HG03354 (cell line): ENCODE measurements at regions not wholly inside any gene's neighbourhood (a gene's known extent, or its start where the extent isn't known, plus 50 kb on each side); places are given as distances from the start of the nearest gene placed in this dataset.

Experiments used
- ATAC-seq: cut with Tn5 transposase; IDR thresholded peaks from one replicate; pipeline ENCODE4 v1.9.1; 2021; ENCODE audit warnings: mild to moderate bottlenecking; ENCODE audit not compliant: unreplicated experiment, poor library complexity, severe bottlenecking

DNA sequence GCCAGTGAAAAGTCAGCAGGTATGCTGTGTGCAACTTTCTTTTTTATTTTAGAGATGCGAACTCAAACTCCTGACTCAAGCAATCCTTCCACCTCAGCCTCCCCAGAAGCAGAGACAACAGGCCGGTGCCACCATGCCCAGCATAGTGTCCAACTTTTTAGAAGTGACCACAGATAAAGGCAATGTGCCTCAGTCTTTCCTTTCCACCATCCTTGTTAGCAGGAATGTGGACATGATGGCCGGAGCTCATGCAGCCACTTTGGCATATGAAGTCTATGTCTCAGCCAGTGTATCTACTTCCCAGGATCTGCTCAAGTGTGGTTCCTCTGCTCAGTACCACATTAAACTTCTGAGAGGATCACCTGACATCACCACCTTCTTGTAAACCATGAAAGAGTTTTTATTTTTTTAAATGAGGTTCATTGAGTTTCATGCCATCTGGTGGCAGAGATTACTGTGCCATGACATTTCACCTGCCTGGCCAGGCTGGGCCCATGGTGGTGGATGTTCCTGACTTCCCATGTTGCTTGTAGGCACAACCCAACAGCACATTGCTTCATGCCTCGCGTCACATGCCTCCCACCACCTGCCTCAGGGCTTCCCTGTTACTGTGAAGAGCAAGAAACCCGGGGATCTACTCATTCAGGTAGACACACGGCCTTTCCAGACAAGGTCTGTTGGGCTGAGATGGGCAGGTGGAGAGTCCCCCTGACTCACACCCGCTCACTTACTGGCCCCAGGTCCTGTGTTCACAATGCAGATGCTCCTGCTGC is 216.5 kb downstream of the LY86 start:
- ATAC-seq: no peak

DNA sequence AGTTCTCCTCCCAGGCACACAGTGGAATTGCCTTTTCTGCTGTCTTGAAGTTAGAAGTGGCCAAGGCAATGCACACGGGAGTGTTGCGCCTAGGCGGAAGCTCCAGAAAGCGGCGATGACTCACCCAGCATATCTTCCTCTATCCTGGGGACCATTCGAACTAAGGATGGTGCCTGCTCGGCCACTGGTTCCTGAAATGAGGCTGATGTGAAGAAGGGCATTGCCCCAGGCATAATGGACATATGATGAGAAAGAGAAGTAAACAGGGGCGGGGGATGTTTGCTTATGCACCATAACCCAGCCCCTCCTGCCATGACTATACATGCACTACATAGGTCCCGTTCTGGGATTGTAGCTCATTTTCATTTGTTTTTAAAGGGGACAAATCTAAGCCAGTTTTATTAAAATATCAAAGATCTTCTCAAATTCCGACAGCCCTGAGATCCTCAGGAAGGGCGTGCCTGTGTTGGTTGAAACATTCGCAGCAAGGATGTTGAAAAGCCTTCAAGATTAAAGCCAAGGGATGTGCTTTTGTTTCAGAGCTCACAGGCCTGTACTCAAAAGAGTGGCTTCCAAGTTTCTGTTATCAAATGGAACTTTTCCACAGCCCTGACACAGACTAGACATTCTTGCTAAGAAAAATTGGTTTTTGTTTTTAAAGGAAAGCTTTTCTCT is 218.5 kb downstream of the LY86 start:
- no peak for ATAC-seq

DNA sequence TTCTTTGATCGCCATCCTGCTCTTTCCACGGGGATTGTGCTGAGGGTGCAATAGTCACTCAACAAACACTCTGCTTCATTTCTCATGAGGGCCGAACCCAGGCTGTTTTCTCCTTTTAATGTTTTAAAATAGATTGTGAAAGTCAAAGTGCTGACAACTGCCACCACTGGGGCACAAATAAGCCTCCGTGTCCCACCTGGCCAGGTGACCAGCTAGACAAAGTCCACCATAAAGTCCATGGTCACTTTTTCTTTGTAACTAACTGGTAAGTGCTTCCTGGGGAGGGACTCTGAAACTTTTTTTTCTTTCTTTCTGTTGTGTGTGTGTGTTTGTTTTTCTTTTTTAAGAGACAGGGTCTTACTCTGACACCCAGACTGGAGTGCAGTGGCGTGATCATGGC is 219.8 kb downstream of the LY86 start:
- ATAC-seq: no peak

DNA sequence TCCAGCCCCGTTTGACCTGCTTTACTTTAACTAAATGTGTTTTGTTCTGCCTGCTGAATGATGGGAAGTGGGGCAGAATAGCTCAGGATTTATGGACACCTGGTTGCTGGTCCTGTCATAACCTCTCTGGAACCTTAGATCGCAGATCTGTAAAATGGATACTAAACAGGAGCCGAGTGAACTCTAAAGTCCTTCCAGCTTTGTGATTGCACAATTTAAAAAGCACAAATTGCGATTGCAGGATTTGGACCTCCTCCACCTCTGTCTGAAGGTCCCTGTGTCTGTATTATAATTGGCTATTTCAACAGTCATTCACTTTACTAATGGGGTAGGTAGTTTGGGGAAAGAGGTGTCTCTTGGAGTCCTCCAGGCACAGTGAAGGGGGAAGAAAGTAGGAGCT is 220.4 kb downstream of the LY86 start:
- no peak for ATAC-seq

DNA sequence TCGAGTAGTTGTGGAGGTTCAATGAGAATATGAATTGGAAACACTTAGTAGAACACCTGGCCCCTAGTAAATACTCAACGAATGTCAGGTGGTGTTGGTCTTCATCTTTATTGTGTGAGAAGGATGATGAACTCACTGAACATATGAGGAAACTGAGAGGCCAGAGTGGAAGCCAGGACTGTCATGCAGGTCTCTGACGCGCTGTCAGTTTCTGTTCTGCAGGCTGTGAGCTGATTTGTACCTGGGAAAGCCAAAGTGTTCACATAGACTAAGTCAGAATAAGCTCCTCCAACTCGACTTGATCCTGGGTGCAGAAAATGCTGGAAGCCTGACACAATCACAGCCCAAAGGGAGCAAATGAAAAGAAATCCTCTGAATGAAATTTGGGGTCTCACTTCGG is 222.2 kb downstream of the LY86 start:
- no peak for ATAC-seq

DNA sequence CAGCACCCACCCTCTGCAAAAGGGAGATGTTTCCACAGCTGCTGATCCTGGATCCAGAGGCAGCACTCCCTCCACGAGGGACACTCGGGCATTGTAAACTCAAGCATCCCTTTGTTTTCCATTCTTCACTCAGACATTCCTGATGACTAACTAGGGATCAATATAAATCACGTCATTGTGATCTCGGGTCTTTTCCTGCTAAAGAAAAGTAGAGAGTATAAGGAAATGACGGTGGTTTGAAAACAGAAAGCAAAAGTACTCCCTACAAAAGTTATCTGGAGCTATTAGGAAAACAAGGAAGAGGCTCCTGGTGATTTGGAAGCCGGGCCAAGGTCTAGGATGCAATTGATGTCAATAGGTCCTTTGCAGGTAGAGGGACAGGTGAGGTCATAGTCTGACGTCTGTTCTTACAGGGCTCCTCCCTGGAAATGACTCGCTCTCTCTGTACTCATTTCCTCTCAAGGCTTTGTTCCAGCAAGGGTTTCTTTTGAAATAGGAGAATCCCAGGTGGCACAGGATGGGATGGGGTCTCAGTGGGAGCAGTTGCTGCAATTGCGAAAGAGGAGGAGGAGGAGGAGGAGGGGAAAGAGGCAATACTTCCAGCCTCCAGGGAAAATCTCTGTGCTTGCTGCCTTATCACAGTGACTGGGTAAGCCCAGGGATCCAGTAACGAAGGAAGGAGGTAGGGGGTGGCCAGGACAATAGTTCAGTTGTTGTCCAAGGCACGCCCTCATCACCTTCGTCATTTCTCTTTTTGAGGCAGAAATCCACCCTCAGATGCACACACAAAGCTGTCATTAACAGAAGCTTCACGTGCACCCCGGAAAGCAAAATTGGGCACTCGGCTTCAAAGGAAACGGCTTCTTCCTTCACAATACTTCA is 222.8 kb downstream of the LY86 start:
- ATAC-seq: no peak

DNA sequence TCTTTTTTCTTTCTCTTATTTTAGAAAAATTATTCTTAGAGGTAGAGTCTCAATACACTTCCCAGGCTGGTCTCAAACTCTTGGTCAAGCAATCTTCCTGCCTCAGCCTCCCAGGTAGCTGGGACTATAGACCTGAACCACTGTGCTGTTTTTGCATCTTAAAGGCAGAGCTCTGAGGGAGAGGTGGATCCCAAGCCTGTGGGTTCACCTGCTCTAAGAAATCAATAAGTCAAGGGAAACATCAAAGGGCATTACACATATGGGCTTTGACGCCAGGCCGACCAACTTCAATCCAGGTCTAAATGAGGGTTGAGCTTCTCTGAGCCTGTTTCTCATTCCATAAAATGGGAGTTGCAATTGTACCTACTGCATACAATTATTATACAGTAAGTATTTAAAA is 223.9 kb downstream of the LY86 start:
- no peak for ATAC-seq

DNA sequence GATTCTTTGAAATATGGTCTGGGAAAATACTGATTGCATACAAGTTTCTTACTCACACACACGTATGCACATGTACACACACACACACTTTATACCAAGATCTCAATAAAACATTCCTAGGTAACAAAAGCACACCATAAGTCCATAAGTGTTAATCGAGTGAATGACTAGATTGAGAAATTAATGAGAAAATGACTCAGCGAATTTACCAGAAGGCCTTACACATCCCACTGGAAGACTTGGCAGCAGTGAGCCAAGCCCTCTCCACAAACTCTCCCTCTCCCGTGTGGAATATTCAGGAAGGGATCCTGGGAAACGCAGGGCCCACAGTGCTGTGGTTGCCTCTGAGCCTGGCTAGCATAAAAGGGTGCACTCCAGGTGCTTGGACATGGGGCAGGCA is 227.2 kb downstream of the LY86 start:
- no peak for ATAC-seq

DNA sequence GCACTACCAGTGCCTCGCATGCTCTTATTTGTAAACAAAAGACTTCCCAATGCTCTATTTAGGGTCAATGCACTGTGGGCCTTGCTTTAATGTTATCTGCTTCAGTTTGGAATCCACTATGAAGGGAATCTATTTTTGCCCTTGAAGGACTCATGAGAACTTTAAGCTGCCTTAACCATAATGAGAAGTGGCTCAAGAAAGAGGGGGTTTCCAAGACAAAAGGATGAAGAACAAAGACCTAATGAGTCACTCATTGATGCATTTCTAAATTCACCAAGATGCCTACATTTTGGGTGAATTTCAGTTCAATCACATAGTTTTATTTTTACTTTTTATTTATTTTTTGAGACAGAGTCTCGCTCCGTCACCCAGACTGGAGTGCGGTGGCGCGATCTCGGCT is 228.2 kb downstream of the LY86 start:
- peak; percentile 72 for ATAC-seq

DNA sequence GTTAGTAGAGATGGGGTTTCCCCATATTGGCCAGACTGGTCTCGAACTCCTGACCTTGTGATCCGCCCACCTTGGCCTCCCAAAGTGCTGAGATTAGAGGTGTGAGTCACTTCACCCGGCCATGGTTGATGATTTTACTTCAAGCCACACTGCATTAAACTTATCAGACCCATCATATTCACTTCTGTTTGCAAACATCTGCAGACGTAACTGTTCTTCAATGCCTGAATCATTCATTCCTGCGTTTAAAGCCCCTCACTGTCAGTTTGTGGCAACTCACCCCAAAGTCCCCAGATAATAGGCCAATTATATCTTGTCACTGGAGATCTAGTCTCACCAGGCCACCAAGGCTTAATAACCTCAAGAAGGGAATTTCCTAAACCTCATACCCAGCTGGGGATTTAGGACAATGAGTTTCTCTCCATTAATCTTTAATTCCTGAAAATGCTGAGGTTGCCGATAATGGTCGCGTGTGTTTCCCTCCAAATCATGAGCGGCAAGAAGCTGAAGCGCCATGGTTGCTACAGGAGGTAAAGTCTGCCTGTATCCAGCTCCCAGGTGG is 229.6 kb downstream of the LY86 start:
- ATAC-seq: peak; percentile 44

DNA sequence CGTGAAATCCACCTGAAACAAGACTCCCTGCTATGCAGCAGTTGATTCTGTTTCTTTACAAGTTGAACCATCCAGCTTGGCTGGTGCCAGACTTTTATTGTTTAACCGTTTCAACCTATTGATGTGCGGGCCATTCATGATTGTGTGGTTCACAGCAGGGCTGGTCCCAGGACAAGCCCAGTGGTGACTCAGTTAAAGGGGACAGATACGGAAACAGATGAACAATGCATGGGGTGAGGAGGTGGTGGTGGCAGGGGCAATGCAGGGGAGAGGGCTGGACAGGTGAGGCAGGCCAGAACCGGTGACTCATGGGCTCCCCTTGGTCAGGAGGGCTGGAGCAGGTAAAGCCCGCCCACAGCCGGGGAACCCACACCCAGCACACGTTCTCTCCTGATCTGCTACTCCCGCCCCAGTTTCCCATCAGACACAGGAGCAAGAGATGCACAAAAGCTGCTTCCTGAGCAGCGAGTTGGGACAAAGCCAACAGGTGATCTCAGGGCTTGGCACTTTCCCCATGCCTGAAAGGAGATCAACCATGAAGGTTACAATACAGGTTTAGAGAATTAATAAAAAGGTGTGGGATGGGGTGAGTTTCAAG is 232.2 kb downstream of the LY86 start:
- ATAC-seq: no peak

DNA sequence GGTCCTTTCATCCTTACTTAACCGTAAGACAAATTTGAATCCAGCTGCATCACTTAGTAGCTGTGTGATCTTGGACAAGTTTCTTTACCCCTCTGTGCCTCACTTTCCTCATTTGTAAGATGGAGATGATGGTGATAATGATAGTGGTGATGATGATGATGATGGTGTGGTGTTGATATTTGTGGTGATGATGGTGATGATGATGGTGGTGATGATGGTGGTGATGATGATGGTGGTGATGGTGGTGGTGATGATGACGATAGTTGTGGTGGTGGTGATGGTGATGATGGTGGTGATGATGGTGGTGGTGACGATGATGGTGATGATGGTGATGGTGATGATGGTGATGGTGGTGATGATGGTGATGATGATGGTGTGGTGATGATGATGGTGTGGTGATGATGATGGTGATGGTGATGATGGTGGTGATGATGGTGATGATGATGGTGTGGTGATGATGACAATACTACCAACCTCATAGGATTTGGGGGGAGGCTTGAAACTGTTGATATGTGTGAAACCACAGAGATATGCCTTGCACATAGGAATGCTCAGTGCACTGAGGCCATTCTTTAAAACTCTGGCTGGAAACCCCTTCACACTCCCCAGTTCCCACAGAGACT is 233.2 kb downstream of the LY86 start:
- ATAC-seq: no peak

DNA sequence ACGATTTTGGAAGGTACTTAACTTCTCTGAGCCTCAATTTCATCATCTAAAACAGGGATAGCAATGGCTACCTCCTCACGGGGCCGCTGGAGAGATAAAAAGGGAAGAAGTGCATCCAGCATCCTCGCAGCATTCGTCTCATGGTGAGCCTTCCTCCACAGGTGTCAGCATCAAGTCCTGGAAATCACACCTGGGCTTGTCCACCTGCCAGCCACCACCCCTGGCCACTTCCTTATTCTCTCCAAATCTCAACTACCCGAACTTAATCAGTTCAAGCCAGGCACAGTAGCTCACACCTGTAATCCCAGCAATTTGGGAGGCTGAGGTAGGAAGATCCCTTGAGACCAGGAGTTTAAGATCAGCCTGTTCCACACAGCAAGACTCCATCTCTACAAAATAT is 234.5 kb downstream of the LY86 start:
- ATAC-seq: no peak

DNA sequence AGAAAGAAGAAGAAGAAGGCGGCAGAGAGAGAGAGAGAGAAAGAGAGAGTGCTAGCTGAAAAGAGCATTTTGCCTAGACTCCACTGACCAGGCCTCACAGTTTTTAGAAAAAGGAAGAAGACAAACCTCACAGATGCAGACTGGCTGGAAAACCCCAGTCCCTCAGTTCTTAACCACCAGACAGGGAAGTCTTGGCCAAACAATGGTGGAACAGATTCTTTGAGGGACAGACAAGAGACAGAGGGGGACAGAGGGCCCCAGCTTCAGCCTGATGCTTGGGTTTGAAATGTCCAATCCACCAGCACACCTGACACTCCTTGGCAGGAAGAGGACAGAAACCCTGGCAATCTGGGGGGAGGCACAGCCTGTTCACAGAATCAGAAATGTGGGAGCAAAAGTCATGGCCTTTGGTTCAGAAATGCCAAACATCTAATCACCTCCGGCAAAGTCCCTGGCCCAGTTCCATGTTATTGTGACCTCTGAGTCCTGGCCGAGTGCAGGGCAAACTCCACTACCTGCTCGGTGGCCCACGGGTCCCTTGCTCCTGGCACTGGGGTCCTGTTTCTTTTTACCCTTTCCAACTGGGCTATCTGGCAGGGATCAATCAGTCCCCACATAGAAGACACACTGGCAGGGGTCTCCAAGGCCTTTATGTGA is 235.2 kb downstream of the LY86 start:
- ATAC-seq: no peak

DNA sequence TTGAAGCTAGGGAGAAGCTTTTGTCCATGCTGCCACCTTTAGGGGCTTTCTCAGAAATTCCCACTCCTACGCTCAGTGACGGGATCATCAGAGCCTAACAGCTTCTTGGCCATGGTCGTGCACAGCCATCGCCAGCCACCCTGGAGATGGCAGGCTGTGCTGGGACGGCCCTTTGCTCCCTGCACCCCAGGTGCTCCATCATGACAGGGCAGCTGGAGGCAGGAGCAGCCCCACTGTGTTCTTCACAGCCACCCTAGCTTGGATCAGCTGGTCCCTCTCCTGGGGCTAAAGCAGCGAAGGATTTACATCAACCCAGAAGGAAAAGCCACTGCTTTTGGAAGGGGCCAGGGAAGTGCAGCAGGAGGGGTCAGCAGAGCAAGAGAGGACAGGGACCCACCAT is 235.9 kb downstream of the LY86 start:
- ATAC-seq: no peak

DNA sequence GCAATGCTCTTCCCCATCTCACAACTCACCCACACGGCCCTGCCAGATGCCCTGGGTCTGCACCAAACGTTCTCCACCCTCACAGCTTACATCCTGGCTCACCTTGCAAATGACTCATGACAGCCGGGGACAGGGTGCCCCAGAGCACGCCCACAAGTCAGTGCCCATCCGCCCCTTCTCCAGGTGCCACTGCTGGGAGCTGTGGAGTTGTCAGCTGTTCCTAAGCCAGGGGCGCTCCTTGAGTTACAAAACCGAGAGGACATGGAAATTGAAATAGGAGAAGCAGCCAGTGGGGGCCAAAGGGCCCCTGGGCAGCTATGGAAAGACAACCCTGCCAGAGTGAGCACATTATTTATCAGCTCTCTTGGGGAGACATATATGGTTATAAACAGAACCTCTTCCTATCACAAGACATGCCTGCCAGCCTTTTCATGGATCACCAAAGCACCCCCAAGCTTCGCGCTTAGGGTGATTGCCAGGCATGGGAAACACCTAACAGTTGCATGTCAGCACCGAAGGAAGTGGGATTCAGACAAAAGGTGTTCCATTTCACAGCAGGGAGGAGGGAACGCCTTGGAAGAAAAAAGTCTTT is 236.8 kb downstream of the LY86 start:
- no peak for ATAC-seq

DNA sequence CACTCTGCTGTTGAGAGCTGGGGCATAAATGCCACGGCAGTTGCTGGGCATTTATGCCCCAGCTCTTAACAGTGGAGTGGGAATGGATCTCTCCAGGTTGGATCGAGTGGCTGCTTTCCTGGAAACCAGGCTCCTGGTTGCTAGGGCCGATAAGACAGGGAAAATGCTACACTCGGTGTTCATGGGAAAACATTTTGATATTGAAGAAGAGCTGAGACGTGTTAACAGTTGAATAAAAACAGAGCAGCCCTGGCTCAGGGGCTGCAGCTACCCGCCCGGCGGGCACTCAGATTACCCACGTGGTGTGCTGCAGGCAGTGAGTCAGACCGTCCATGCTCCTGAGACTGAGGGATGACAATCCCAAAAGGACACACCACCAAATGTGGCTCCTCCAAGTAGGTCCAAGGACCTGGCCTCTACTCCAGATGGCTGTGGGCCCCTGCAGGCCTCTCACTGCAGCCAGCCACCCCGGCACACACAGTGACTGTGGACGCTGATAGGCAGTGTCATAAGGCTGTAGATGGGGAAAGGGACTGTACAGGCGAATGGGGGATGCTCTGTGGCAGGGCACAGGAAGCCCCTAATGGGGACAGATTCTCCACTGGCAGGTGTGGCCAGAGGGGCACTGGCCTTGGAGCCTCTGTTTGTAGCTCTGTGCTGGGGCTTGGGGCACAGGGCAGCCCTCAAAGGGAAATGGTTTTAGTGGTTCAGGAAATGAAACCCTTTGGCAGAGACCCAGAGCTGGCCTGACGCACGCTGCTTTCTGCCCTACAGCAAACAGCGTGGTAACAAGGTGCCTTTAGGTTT is 237.8 kb downstream of the LY86 start:
- ATAC-seq: peak; percentile 85

DNA sequence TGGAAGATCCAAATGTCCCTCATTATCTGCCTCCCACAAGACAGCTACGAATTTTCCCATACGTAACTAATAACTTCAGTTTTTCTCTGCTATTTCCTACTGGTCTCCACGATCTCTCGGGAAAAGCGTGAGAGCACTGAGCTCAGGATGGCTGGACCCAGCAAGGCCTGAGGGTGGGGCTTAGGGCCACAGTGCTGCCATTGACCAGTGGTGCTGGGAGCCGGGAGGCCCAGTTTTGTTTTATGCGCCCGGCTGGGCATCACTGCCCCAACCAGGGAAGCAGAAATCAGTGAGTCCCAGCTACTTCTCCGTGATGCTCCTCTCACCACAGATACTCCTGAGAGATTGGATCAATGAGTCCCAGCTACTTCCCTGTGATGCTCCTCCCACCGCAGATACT is 238.4 kb downstream of the LY86 start:
- no peak for ATAC-seq
